ENCODE measurements at regions not wholly inside any gene's neighbourhood (a gene's known extent, or its start where the extent isn't known, plus 50 kb on each side); places are given as distances from the start of the nearest gene placed in this dataset.

- no peak for TF ChIP-seq CTCF (IDR thresholded peaks at IDR 0.05; ENCODE audit: poor library complexity)
- no peak for TF ChIP-seq EZH2 (IDR thresholded peaks at IDR 0.05; ENCODE audit: borderline replicate concordance)
- TF ChIP-seq EZH2phosphoT487 (IDR thresholded peaks at IDR 0.05; ENCODE audit: low read depth, severe bottlenecking, unreplicated experiment) = no peak
These were observed 223.6 kb downstream of the FOXO1 start for GRCh38 chr13:40442826-40443225.
